ENCODE measurements at regions not wholly inside any gene's neighbourhood (a gene's known extent, or its start where the extent isn't known, plus 50 kb on each side); places are given as distances from the start of the nearest gene placed in this dataset.

GRCh38 chr13:75135325-75135825 is 346.6 kb downstream of the TBC1D4 start:
- no peak for DNase-seq (ENCODE audit: low spot score)

- DNase-seq (ENCODE audit: low spot score), result no peak
Measured at GRCh38 chr13:75132701-75133695, 349.0 kb downstream of the TBC1D4 start.

- no peak for DNase-seq (ENCODE audit: low spot score)
Measured at GRCh38 chr13:75129331-75129730, 352.6 kb downstream of the TBC1D4 start.

- no peak for DNase-seq (ENCODE audit: low spot score)
Measured at GRCh38 chr13:75124415-75124814, 357.6 kb downstream of the TBC1D4 start.

- no peak for DNase-seq (ENCODE audit: low spot score)
Measured at GRCh38 chr13:75123428-75123827, 358.5 kb downstream of the TBC1D4 start.

- DNase-seq (ENCODE audit: low spot score), result no peak
Measured at GRCh38 chr13:75120085-75120484, 361.9 kb downstream of the TBC1D4 start.

GRCh38 chr13:75115171-75115570 is 366.8 kb downstream of the TBC1D4 start:
- DNase-seq (ENCODE audit: low spot score), result no peak

GRCh38 chr13:75103976-75104375 is 378.0 kb downstream of the TBC1D4 start:
- no peak for DNase-seq (ENCODE audit: low spot score)

- DNase-seq (ENCODE audit: low spot score), result no peak
Measured at GRCh38 chr13:75102001-75102716, 379.8 kb downstream of the TBC1D4 start.

- DNase-seq (ENCODE audit: low spot score), result no peak
Measured at GRCh38 chr13:75101348-75101747, 380.6 kb downstream of the TBC1D4 start.

GRCh38 chr13:75092143-75092542 is 389.8 kb downstream of the TBC1D4 start:
- DNase-seq (ENCODE audit: low spot score), result no peak

GRCh38 chr13:75091718-75092117 is 390.3 kb downstream of the TBC1D4 start:
- DNase-seq (ENCODE audit: low spot score), result no peak

- DNase-seq (ENCODE audit: low spot score), result no peak
Measured at GRCh38 chr13:75090872-75091615, 390.9 kb downstream of the TBC1D4 start.

- DNase-seq (ENCODE audit: low spot score), result no peak
Measured at GRCh38 chr13:75088915-75089314, 393.1 kb downstream of the TBC1D4 start.

GRCh38 chr13:75079226-75079625 is 402.7 kb downstream of the TBC1D4 start:
- DNase-seq (ENCODE audit: low spot score), result no peak

GRCh38 chr13:75076476-75076875 is 405.5 kb downstream of the TBC1D4 start:
- DNase-seq (ENCODE audit: low spot score), result no peak

GRCh38 chr13:75073786-75074185 is 408.2 kb downstream of the TBC1D4 start:
- DNase-seq (ENCODE audit: low spot score), result no peak

- DNase-seq (ENCODE audit: low spot score), result no peak
Measured at GRCh38 chr13:75072891-75073290, 409.1 kb downstream of the TBC1D4 start.

GRCh38 chr13:75072368-75072767 is 409.6 kb downstream of the TBC1D4 start:
- no peak for DNase-seq (ENCODE audit: low spot score)

GRCh38 chr13:75071796-75072195 is 410.2 kb downstream of the TBC1D4 start:
- no peak for DNase-seq (ENCODE audit: low spot score)

GRCh38 chr13:75071395-75071794 is 410.6 kb downstream of the TBC1D4 start:
- DNase-seq (ENCODE audit: low spot score), result no peak
